Neural cell (in vitro differentiated cells): ENCODE measurements at regions not wholly inside any gene's neighbourhood (a gene's known extent, or its start where the extent isn't known, plus 50 kb on each side); places are given as distances from the start of the nearest gene placed in this dataset.

Experiments
- H2AFZ ChIP-seq: fragments of 200-600, 300-800 bp; sonication (generic), shearing (Covaris generic); 2 replicates; pipeline ENCODE4 v1.6.0; 2014; ENCODE audit warnings: low read depth, mild to moderate bottlenecking, antibody characterized with exemption, low read length, moderate library complexity
- H3F3A ChIP-seq: fragments of 200-600 bp; shearing (Covaris generic); 2 replicates; pipeline ENCODE4 v1.6.1; 2016; ENCODE audit warnings: mild to moderate bottlenecking, moderate library complexity, mixed read lengths, antibody characterized with exemption, low read length; ENCODE audit not compliant: insufficient read depth, poor library complexity, severe bottlenecking
- H3K27ac ChIP-seq: fragments of 200-600, 300-800 bp; sonication (generic), shearing (Covaris generic); 2 replicates; pipeline ENCODE4 v1.5.1; 2014; ENCODE audit warnings: mild to moderate bottlenecking, low read length, moderate library complexity
- H3K27me3 ChIP-seq: fragments of 300-800, 200-600 bp; sonication (generic), shearing (Covaris generic); 2 replicates; pipeline ENCODE4 v1.6.0; 2014; ENCODE audit warnings: mild to moderate bottlenecking, low read depth, low read length, moderate library complexity; ENCODE audit not compliant: insufficient read depth
- H3K36me3 ChIP-seq: fragments of 300-800, 200-600 bp; sonication (generic), shearing (Covaris generic); 2 replicates; pipeline ENCODE4 v1.5.1; 2014; ENCODE audit warnings: mild to moderate bottlenecking, antibody characterized with exemption, low read length, moderate library complexity; ENCODE audit not compliant: insufficient read depth
- H3K4me2 ChIP-seq: fragments of 300-800, 200-600 bp; sonication (generic), shearing (Covaris generic); 2 replicates; pipeline ENCODE4 v1.6.0; 2014; ENCODE audit warnings: mild to moderate bottlenecking, low read length
- H3K4me3 ChIP-seq: fragments of 300-800, 200-600 bp; sonication (generic), shearing (Covaris generic); 2 replicates; pipeline ENCODE4 v1.5.1; 2014; ENCODE audit warnings: mild to moderate bottlenecking, low read length, moderate library complexity
- H3K79me2 ChIP-seq: fragments of 200-600 bp; shearing (Covaris generic); replicated peaks from 2 replicates; pipeline ENCODE4 v1.6.0; 2014; ENCODE audit warnings: mild to moderate bottlenecking, low read length, moderate library complexity; ENCODE audit not compliant: insufficient read depth
- H3K9ac ChIP-seq: fragments of 300-800, 200-600 bp; sonication (generic), shearing (Covaris generic); 2 replicates; pipeline ENCODE4 v1.6.1; 2016; ENCODE audit warnings: mild to moderate bottlenecking, low read length, mixed read lengths
- H3K9me2 ChIP-seq: fragments of 200-600 bp; shearing (Covaris generic); 2 replicates; pipeline ENCODE4 v1.6.1; 2016; ENCODE audit warnings: mild to moderate bottlenecking, low read length, mixed read lengths; ENCODE audit not compliant: insufficient read depth
- H3K9me3 ChIP-seq: fragments of 200-600, 300-800 bp; sonication (generic), shearing (Covaris generic); 2 replicates; pipeline ENCODE4 v1.6.1; 2016; ENCODE audit warnings: mild to moderate bottlenecking, mixed run types, low read length, moderate library complexity, mixed read lengths
- H4K20me1 ChIP-seq: fragments of 200-600 bp; shearing (Covaris generic); 2 replicates; pipeline ENCODE4 v1.6.1; 2016; ENCODE audit warnings: mild to moderate bottlenecking, mixed run types; ENCODE audit not compliant: insufficient read depth
- EP300 ChIP-seq: fragments of 450-650 bp; conservative IDR thresholded peaks from 2 replicates; pipeline ENCODE4 v1.6.1; 2014; ENCODE audit warnings: antibody characterized with exemption, mild to moderate bottlenecking, moderate library complexity; ENCODE audit not compliant: poor library complexity, severe bottlenecking
- EZH2 ChIP-seq: fragments of 200-600, 300-800 bp; shearing (Covaris generic), sonication (generic); IDR thresholded peaks from 2 replicates; pipeline ENCODE4 v1.6.1; 2014; ENCODE audit warnings: antibody characterized with exemption, low read length, borderline replicate concordance, mild to moderate bottlenecking; ENCODE audit not compliant: insufficient read depth, poor library complexity, severe bottlenecking
- MXI1 ChIP-seq: fragments of 450-650 bp; conservative IDR thresholded peaks from 2 replicates; pipeline ENCODE4 v1.6.1; 2014; ENCODE audit warnings: antibody characterized with exemption, mild to moderate bottlenecking; ENCODE audit not compliant: poor library complexity, severe bottlenecking
- POLR2AphosphoS5 ChIP-seq: IDR thresholded peaks from 2 replicates; pipeline ENCODE4 v1.6.1; 2012
- RAD21 ChIP-seq: fragments of 450-650 bp; conservative IDR thresholded peaks from 2 replicates; pipeline ENCODE4 v1.6.1; 2014; ENCODE audit warnings: antibody characterized with exemption, mild to moderate bottlenecking, moderate library complexity
- SMC3 ChIP-seq: fragments of 450-650 bp; conservative IDR thresholded peaks from 2 replicates; pipeline ENCODE4 v1.6.1; 2014; ENCODE audit warnings: antibody characterized with exemption, mild to moderate bottlenecking, moderate library complexity; ENCODE audit not compliant: poor library complexity
- TAF1 ChIP-seq: IDR thresholded peaks from 2 replicates; pipeline ENCODE4 v1.6.1; 2012; ENCODE audit warnings: low read depth
- TF ChIP-seq, protein P1 (sequence below): IDR thresholded peaks from 2 replicates; pipeline ENCODE4 v1.6.1; 2012; ENCODE audit warnings: borderline replicate concordance
- TF ChIP-seq, protein P2 (sequence below): fragments of 450-650 bp; IDR thresholded peaks from 2 replicates; pipeline ENCODE4 v1.5.1; 2014; ENCODE audit warnings: antibody characterized with exemption, mild to moderate bottlenecking, moderate library complexity; ENCODE audit not compliant: poor library complexity, severe bottlenecking

DNA sequence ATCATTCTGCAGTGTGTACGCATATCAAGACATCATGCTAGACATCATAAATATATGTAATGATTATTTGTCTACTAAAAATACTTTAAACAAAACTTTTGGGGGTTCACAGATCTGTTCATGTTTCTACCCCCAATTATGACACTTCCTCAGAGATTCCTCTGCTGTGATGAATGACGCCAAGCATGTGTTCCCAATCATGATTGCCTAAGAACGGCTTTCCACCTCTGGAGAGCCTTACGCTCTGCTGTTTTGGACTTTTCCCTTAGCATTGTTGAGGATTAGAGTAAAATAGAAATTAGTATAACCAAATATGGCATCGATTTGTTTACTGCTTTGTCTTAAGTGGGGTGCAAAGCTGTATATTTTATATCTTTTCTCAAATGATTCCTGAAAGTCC lies 236.3 kb upstream of the IGFBP3 start:
- Histone ChIP-seq H3K27me3 (no peaks in the 10 kb centered on the region), H3K27ac (no peak overlapping the region), H3F3A (no peaks in the 10 kb centered on the region), H3K9me2 (no peaks in the 10 kb centered on the region), H3K36me3 (no peaks in the 10 kb centered on the region), H3K9ac (no peak overlapping the region), H3K4me3 (no peak overlapping the region), H2AFZ (no peak overlapping the region), H3K4me2 (no peak overlapping the region), H3K9me3 (no peaks in the 10 kb centered on the region), H4K20me1 (no peaks in the 10 kb centered on the region), H3K79me2 (no peaks in the 10 kb centered on the region)
- TF ChIP-seq EP300 = no peak
- no peak for TF ChIP-seq MXI1
- TF ChIP-seq, protein P1, sequence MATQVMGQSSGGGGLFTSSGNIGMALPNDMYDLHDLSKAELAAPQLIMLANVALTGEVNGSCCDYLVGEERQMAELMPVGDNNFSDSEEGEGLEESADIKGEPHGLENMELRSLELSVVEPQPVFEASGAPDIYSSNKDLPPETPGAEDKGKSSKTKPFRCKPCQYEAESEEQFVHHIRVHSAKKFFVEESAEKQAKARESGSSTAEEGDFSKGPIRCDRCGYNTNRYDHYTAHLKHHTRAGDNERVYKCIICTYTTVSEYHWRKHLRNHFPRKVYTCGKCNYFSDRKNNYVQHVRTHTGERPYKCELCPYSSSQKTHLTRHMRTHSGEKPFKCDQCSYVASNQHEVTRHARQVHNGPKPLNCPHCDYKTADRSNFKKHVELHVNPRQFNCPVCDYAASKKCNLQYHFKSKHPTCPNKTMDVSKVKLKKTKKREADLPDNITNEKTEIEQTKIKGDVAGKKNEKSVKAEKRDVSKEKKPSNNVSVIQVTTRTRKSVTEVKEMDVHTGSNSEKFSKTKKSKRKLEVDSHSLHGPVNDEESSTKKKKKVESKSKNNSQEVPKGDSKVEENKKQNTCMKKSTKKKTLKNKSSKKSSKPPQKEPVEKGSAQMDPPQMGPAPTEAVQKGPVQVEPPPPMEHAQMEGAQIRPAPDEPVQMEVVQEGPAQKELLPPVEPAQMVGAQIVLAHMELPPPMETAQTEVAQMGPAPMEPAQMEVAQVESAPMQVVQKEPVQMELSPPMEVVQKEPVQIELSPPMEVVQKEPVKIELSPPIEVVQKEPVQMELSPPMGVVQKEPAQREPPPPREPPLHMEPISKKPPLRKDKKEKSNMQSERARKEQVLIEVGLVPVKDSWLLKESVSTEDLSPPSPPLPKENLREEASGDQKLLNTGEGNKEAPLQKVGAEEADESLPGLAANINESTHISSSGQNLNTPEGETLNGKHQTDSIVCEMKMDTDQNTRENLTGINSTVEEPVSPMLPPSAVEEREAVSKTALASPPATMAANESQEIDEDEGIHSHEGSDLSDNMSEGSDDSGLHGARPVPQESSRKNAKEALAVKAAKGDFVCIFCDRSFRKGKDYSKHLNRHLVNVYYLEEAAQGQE = no peak
- no peak for TF ChIP-seq RAD21
- TF ChIP-seq, protein P2, sequence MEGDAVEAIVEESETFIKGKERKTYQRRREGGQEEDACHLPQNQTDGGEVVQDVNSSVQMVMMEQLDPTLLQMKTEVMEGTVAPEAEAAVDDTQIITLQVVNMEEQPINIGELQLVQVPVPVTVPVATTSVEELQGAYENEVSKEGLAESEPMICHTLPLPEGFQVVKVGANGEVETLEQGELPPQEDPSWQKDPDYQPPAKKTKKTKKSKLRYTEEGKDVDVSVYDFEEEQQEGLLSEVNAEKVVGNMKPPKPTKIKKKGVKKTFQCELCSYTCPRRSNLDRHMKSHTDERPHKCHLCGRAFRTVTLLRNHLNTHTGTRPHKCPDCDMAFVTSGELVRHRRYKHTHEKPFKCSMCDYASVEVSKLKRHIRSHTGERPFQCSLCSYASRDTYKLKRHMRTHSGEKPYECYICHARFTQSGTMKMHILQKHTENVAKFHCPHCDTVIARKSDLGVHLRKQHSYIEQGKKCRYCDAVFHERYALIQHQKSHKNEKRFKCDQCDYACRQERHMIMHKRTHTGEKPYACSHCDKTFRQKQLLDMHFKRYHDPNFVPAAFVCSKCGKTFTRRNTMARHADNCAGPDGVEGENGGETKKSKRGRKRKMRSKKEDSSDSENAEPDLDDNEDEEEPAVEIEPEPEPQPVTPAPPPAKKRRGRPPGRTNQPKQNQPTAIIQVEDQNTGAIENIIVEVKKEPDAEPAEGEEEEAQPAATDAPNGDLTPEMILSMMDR = no peak
- no peak for TF ChIP-seq POLR2AphosphoS5
- no peak for TF ChIP-seq SMC3
- TF ChIP-seq EZH2 = no peak
- no peak for TF ChIP-seq TAF1

DNA sequence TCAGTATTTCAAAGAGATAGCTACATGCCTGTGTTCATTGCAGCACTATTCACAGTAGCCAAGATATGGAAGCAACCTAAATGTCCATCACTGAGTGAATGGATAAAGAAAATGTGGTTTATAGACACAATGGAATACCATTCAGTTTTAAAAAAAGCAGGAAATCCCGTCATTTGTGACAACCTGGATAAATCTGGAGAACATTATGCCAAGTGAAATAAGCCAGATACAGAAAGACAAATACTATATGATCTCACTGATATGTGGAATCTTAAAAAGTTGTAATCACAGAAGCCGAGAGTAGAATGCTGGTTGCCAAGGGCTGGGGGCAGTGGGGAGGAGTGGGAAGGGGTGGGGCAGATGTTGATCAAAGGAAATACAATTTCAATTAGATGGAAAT lies 235.8 kb upstream of the IGFBP3 start:
- no peak for TF ChIP-seq EZH2
- TF ChIP-seq POLR2AphosphoS5 = no peak
- no peak for TF ChIP-seq EP300
- TF ChIP-seq RAD21 = no peak
- TF ChIP-seq, protein P2 = no peak
- no peak for TF ChIP-seq TAF1
- TF ChIP-seq MXI1 = no peak
- TF ChIP-seq, protein P1 = no peak
- no peak for TF ChIP-seq SMC3
- no peaks in the 10 kb centered on the region for H3K27me3 ChIP-seq
- H3K4me3 ChIP-seq = no peak overlapping the region
- H3K79me2 ChIP-seq = no peaks in the 10 kb centered on the region
- no peak overlapping the region for H3K4me2 ChIP-seq
- no peaks in the 10 kb centered on the region for H3F3A ChIP-seq
- H3K9me3 ChIP-seq = no peaks in the 10 kb centered on the region
- no peaks in the 10 kb centered on the region for H4K20me1 ChIP-seq
- no peaks in the 10 kb centered on the region for H3K9me2 ChIP-seq
- H3K36me3 ChIP-seq = no peaks in the 10 kb centered on the region
- H2AFZ ChIP-seq = no peak overlapping the region
- H3K27ac ChIP-seq = no peak overlapping the region
- no peak overlapping the region for H3K9ac ChIP-seq
